Sigmoid colon (tissue), 4 donors: ENCODE measurements at regions not wholly inside any gene's neighbourhood (a gene's known extent, or its start where the extent isn't known, plus 50 kb on each side); places are given as distances from the start of the nearest gene placed in this dataset.

ENCODE experiments used
- EP300 ChIP-seq, 4 donors: sonication (generic); formaldehyde crosslinking; IDR thresholded peaks; one replicate each; pipeline ENCODE4 v1.6.1; 2017; ENCODE audit warnings: antibody characterized with exemption in 4 of 4
- POLR2A ChIP-seq, 2 donors: fragments of 450-650 bp; IDR thresholded peaks; one replicate each; pipeline ENCODE4 v1.6.1; 2016; ENCODE audit warnings: antibody characterized with exemption in 2 of 2, mild to moderate bottlenecking in 2 of 2, moderate library complexity in 2 of 2
- POLR2AphosphoS5 ChIP-seq, 4 donors: sonication (generic); formaldehyde crosslinking; IDR thresholded peaks; one replicate each; pipeline ENCODE4 v1.6.1; 2017; ENCODE audit warnings: antibody characterized with exemption in 4 of 4
- TF ChIP-seq, protein P1 (sequence below), 4 experiments: fragments of 450-650 bp in 3 of 4; fragments of 200-600 bp in 1 of 4; IDR thresholded peaks; one replicate each; pipeline ENCODE4 v1.5.1; 2016 to 2019; ENCODE audit warnings: antibody characterized with exemption in 4 of 4, mild to moderate bottlenecking in 3 of 4, moderate library complexity in 2 of 4

DNA sequence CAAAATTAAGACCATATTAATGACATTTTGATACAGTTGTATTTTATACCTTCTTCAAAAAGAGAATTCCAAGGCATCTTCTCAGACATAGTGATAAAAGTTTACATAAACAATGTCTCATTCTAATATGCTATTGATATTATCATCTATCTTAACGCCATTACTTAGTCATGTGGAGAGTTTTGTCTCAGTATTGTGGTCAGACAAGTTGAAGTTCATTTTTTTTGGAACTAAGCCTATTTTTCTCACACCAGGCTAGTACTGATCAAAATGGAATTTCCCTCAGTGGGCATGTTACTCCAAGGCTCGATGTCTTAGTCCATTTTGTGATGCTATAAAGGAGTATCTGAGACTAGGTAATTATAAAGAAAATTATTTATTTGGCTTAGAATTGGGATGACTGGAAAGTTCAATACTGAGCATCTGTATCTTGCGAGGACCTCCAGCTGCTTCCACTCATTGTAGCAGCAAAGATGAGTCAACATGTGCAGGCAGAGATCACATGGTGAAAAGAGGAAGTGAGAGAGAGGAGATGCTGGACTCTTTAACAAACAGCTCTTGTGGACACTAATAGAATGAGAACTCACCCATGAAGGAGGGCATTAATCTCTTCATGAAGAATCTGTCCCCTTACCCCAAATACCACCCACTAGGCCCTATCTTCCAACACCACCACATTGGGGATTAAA is 825.5 kb upstream of the MANEA start:
- TF ChIP-seq, protein P1, sequence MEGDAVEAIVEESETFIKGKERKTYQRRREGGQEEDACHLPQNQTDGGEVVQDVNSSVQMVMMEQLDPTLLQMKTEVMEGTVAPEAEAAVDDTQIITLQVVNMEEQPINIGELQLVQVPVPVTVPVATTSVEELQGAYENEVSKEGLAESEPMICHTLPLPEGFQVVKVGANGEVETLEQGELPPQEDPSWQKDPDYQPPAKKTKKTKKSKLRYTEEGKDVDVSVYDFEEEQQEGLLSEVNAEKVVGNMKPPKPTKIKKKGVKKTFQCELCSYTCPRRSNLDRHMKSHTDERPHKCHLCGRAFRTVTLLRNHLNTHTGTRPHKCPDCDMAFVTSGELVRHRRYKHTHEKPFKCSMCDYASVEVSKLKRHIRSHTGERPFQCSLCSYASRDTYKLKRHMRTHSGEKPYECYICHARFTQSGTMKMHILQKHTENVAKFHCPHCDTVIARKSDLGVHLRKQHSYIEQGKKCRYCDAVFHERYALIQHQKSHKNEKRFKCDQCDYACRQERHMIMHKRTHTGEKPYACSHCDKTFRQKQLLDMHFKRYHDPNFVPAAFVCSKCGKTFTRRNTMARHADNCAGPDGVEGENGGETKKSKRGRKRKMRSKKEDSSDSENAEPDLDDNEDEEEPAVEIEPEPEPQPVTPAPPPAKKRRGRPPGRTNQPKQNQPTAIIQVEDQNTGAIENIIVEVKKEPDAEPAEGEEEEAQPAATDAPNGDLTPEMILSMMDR (IDR thresholded peaks at IDR 0.05) = no peak
- TF ChIP-seq POLR2AphosphoS5 (IDR thresholded peaks at IDR 0.05) (no peak), POLR2A (IDR thresholded peaks at IDR 0.05) (no peak), EP300 (IDR thresholded peaks at IDR 0.05) (no peak)
